BE2C (cell line): ENCODE measurements at regions not wholly inside any gene's neighbourhood (a gene's known extent, or its start where the extent isn't known, plus 50 kb on each side); places are given as distances from the start of the nearest gene placed in this dataset.

ENCODE experiments used
- DNase-seq: peaks from one replicate; pipeline ENCODE4 v3.0.0-alpha.2; 2020
- H3K27me3 ChIP-seq: fragments of 250-450 bp; sonication (Bioruptor Pico); 2 replicates; pipeline ENCODE4 v1.5.1; 2020; ENCODE audit warnings: mild to moderate bottlenecking
- H3K36me3 ChIP-seq: fragments of 250-450 bp; sonication (Bioruptor Pico); 2 replicates; pipeline ENCODE4 v1.5.1; 2020; ENCODE audit warnings: mild to moderate bottlenecking
- H3K4me1 ChIP-seq: fragments of 250-450 bp; sonication (Bioruptor Pico); 2 replicates; pipeline ENCODE4 v1.5.1; 2020
- H3K4me3 ChIP-seq: 2 replicates; pipeline ENCODE4 v1.5.1; 2011; ENCODE audit warnings: low read depth, low read length
- H3K9me3 ChIP-seq: fragments of 250-450 bp; sonication (Bioruptor Pico); 2 replicates; pipeline ENCODE4 v1.5.1; 2020
- TF ChIP-seq, protein P1 (sequence below): IDR thresholded peaks from 2 replicates; pipeline ENCODE4 v1.5.1; 2012; ENCODE audit warnings: mild to moderate bottlenecking, low read depth, low read length

DNA sequence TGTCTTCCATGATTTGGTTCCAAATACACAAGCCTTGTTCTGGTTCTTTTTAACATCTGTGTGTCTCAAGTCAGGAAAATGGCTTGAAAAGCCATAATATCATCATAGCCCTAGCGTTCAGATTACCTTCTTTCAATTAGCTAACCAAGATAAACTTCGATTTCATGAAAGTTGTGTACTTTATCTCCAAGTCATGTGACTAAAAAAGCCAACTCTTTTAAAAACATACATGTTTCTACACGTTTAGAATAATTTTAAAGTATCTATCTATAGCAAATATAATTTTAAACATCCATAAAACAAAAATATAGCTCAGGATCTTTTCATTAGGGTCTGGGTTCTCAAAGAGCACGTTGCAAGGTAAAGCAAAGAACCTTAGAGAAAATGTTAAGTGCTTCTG is 261.1 kb downstream of the PRL start:
- H3K36me3 ChIP-seq: no peaks in the 10 kb centered on the region
- TF ChIP-seq, protein P1, sequence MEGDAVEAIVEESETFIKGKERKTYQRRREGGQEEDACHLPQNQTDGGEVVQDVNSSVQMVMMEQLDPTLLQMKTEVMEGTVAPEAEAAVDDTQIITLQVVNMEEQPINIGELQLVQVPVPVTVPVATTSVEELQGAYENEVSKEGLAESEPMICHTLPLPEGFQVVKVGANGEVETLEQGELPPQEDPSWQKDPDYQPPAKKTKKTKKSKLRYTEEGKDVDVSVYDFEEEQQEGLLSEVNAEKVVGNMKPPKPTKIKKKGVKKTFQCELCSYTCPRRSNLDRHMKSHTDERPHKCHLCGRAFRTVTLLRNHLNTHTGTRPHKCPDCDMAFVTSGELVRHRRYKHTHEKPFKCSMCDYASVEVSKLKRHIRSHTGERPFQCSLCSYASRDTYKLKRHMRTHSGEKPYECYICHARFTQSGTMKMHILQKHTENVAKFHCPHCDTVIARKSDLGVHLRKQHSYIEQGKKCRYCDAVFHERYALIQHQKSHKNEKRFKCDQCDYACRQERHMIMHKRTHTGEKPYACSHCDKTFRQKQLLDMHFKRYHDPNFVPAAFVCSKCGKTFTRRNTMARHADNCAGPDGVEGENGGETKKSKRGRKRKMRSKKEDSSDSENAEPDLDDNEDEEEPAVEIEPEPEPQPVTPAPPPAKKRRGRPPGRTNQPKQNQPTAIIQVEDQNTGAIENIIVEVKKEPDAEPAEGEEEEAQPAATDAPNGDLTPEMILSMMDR: no peak
- H3K9me3 ChIP-seq: no peaks in the 10 kb centered on the region
- DNase-seq: no peak
- no peaks in the 10 kb centered on the region for H3K27me3 ChIP-seq
- no peak overlapping the region for H3K4me3 ChIP-seq
- H3K4me1 ChIP-seq: peaks cover 5% of the 10 kb centered on the region

DNA sequence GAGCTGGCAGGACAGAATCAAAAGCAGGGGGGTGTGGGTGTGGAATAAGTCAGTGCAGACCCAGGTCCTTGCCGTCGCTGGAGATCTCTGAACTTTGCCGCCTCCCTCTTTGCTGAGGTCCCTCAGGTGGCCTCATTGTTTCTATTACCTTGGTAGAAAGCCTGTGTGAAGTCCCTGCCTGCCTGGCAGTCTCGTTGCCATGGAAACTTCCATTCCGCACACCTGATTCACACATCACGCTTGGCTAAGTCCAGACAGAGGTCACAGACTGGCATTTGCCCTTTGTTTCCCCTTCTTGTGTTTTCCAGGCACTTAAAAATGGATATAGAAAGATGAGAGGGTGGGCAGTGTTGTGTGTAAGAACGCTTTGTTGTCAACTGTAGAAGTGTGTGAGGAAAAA is 260.6 kb downstream of the PRL start:
- H3K9me3 ChIP-seq: no peaks in the 10 kb centered on the region
- H3K36me3 ChIP-seq: no peaks in the 10 kb centered on the region
- DNase-seq: peak; percentile 14
- peaks cover 5% of the 10 kb centered on the region for H3K4me1 ChIP-seq
- TF ChIP-seq, protein P1: no peak
- no peak overlapping the region for H3K4me3 ChIP-seq
- no peaks in the 10 kb centered on the region for H3K27me3 ChIP-seq

DNA sequence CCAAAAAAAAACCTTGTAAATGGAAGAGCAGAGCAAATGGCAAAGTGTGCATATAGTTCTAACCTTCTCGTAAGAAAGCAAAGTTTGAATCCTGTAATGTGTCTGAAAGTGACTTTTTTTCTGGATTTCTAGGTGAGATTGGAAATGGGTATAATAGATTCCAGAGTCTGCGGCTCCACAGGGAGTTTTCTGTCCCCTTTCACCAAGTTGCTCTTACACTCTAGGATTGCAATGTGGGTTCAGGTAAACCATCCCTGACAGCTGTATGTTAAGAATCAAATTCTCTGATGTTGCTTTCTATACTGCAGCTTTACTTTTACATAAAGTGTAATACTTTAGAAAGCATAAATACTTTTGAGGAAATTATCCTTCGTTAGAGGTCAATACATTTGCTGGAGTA is 260.1 kb downstream of the PRL start:
- DNase-seq: no peak
- no peaks in the 10 kb centered on the region for H3K9me3 ChIP-seq
- H3K4me1 ChIP-seq: peaks cover 5% of the 10 kb centered on the region
- H3K36me3 ChIP-seq: no peaks in the 10 kb centered on the region
- TF ChIP-seq, protein P1: no peak
- H3K4me3 ChIP-seq: no peak overlapping the region
- no peaks in the 10 kb centered on the region for H3K27me3 ChIP-seq

DNA sequence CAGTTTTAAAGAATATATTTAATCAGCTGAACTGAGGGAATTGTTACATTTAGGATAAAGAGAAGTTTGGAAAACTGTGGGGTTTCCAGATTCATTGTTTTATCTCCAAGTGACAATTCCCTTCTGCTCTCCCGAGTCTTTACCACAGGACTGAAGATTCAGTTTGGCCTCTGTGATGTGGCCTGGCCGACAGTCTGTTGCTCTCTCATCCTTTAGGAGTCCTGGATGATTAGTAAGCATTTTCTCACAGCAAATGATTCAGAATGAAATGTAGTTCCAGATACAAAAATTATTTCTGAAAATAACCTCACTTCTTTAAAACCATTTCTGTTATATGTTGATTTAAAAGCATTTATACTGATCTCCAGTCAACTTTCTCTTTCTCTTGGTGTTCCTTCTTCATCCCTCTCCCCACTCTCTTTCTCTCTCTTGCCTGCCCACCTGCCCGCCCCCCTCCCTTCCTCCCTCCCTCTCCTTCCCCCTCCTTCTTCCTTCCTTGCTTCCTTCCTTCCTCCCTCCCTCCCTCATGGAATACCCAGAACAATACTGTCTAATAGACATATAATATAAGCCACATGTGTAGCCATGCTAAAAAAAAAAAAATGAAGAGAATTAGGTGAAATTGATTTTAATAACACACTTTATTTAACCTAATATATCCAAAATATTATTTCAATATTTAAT is 254.9 kb downstream of the PRL start:
- no peak for DNase-seq
- Histone ChIP-seq H3K4me1 (no peaks in the 10 kb centered on the region; the same call in 1 of the 2 replicates), H3K27me3 (no peaks in the 10 kb centered on the region), H3K4me3 (no peak overlapping the region), H3K36me3 (no peaks in the 10 kb centered on the region), H3K9me3 (no peaks in the 10 kb centered on the region)
- TF ChIP-seq, protein P1: no peak

DNA sequence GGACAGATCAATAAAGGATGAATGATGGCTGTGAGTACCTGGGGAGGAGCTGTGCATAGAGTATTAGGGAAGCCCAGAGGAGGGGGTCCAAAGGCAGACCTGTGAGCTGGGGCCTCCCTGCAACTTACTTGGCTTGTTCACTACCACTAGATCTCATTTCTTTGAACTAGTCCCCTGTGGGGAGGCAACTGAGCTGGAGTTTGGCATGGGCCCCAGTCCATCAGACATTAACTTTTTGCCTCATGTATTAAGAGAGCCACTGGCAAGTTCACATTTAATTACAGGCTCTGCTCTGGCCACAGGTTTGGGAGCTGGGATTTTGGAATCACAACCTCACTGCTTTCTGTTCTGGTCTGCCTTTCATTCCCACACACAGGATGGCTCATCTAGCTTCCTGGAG is 254.1 kb downstream of the PRL start:
- DNase-seq: no peak
- H3K36me3 ChIP-seq: no peaks in the 10 kb centered on the region
- TF ChIP-seq, protein P1: no peak

DNA sequence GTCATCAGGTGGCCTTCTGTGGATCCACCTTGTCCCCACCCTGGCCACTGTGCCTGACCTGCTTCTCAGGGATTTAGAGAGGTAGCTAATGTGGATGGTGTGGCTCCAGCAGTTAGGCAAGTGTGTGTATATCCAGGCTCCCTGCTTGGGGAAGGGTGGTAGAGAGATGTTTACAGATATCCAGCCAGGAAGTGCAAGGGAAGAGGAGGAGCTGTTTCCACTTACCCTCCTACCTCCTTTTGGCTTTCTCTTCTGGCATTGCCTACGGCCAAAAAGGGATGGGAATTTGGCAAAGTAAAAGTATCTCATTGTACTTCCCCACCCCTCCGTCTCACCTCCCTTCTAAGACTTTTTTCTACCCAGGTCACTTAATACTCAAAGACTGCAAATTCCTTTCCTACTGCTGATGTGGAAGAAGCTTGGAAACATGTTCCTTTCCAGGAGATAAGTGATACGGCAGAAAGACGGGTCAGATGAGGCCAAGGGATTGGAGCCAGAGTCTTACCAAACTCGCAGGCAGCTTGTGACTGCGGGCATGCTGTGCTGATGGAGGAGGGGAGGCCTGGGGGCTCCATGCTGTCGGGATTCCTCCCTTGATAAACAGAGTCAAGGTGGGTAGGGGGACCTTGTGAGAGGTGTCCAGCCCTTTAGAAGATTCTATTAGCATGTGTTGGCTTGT is 253.4 kb downstream of the PRL start:
- no peak overlapping the region for H3K4me3 ChIP-seq

More for the DNA sequence above, 254.1 kb downstream of the PRL start:
- no peaks in the 10 kb centered on the region for H3K9me3 ChIP-seq
- H3K4me3 ChIP-seq: no peak overlapping the region
- no peaks in the 10 kb centered on the region; the same call in 1 of the 2 replicates for H3K4me1 ChIP-seq
- H3K27me3 ChIP-seq: no peaks in the 10 kb centered on the region

More for the DNA sequence above, 253.4 kb downstream of the PRL start:
- no peak for DNase-seq
- no peaks in the 10 kb centered on the region for H3K9me3 ChIP-seq
- TF ChIP-seq, protein P1: no peak
- no peaks in the 10 kb centered on the region for H3K27me3 ChIP-seq
- H3K36me3 ChIP-seq: no peaks in the 10 kb centered on the region
- no peaks in the 10 kb centered on the region; the same call in 1 of the 2 replicates for H3K4me1 ChIP-seq
